Amygdala (tissue), 56 donors: ENCODE measurements at regions not wholly inside any gene's neighbourhood (a gene's known extent, or its start where the extent isn't known, plus 50 kb on each side); places are given as distances from the start of the nearest gene placed in this dataset.
A peak's percentile ranks its signal among the peaks of the same experiment; 100 is the strongest.
"Not testable (repeated sequence)": the region's sequence is repeated elsewhere in the genome, so short reads cannot be mapped to it uniquely, and the experiment has no call there.

Experiments used
- DNase-seq, 56 donors: peaks; one replicate each; lab custom pipeline; 2025; lab: John Stamatoyannopoulos, UW

DNA sequence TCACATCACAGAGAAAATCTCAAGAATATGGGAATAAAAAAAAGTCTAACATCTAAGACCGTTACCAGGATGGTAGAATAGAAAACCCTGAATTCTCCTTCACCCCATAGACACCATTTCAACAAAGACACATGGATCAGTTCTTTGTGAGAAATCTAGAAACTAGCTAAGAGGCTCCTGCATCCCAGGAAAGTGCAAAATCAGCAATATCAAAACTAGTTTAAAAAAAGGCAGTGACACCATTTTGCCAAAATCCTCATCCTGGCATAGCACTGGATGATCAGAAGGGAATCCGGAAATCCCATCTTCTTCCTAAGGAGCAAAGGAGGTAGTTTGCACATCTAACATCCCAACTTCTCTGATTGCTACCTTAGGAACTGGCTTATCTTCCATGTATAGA is 88.9 kb upstream of the MAGEE2 start:
- DNase-seq, result no peak

DNA sequence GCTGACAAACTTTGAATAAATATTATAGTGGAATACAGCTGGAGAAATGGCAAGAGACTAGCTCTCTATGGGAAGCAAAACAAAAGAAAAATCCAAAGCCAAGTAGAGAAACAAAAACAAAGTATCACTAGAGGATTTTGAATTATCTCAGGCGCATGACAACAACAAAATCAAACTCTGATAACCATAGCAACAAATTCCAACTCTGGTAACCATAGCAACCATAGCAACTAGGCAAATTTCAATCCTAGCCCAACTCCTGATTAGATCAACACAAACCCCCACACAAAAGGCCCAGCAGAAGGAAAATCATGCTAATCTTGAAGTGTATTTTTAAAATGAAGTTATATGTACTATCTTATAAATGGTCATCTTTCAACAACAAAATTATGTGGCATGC is 98.4 kb upstream of the MAGEE2 start:
- DNase-seq, result peak in 1 of 56 donors; percentile 0

DNA sequence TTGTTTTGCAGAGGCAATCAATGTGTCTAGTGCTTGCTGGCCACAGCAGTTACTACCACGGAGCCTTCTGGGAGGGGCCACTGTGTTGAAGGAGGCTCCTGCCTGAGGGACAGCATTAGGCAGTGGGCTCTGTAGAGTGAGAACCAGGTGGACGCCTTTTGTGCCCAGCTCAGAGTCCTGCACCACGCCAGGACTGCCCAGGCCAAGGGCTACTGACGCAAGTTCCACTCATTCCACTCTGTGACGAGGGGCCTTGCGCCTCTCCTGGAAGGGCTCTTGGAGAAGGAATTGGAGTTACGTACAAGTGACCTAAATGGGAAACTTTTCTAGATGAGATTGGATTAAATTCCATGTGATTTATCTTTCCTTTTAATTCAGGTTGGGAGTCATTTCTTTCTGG is 102.8 kb upstream of the MAGEE2 start:
- DNase-seq, result no peak

- no peak for DNase-seq
These were observed 107.7 kb upstream of the MAGEE2 start for GRCh38 chrX:75892749-75893148.

GRCh38 chrX:75893281-75893680 is 108.2 kb upstream of the MAGEE2 start:
- no peak for DNase-seq

- DNase-seq, result no peak
These were observed 126.7 kb upstream of the MAGEE2 start for GRCh38 chrX:75911716-75912115.

- DNase-seq, result no peak
These were observed 172.1 kb upstream of the MAGEE2 start for GRCh38 chrX:75957107-75957610.

DNA sequence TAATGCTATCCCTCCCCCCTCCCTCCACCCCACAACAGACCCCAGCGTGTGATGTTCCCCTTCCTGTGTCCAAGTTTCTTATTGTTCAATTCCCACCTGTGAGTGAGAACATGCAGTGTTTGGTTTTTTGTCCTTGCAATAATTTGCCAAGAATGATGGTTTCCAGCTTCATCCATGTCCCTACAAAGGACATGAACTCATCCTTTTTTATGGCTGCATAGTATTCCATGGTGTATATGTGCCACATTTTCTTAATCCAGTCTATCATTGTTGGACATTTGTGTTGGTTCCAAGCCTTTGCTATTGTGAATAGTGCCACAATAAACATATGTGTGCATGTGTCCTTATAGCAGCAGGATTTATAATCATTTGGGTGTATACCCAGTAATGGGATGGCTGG is 176.3 kb upstream of the MAGEE2 start:
- not testable (repeated sequence) for DNase-seq

DNA sequence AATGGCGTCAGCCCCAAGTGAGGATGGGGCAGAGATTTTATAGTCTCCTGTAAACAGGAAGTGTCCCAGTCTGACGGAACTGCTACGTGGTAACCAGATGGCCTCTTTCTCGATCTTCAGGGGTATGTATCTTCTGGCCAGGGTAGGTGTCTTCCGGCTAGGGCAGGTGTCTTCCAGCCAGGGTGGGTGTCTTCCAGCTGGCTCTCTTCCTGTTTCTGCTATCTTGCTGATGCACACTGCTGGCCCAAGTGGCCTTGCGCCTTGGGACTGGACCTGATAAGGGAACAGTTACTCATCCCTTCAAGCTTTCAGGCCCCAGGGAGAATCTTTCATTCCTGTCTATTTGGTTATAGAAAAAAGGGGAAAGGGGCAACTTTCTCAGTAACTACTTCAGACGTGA is 178.7 kb upstream of the MAGEE2 start:
- DNase-seq, result no peak

- no peak for DNase-seq
These were observed 183.2 kb upstream of the MAGEE2 start for GRCh38 chrX:75968293-75968692.

DNA sequence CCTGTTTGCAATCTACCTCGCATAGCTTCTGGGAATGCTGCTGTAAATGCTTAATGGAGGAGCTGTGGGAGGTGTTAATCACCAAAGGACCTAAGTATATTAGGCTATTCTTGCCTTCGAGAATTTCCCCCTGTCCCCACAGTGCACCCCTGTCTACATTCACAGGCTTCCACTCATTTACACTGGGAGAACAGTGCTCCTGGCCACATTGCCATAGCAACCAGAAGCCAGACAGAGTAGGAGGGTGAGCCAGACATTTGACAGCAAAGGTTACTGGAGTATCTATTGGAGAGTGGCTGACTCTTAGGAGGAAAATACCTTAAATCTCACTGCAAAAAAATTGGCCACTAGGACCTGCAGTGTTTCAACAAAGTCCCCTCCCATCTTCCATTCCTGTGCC is 185.9 kb upstream of the PBDC1 start:
- no peak for DNase-seq

DNA sequence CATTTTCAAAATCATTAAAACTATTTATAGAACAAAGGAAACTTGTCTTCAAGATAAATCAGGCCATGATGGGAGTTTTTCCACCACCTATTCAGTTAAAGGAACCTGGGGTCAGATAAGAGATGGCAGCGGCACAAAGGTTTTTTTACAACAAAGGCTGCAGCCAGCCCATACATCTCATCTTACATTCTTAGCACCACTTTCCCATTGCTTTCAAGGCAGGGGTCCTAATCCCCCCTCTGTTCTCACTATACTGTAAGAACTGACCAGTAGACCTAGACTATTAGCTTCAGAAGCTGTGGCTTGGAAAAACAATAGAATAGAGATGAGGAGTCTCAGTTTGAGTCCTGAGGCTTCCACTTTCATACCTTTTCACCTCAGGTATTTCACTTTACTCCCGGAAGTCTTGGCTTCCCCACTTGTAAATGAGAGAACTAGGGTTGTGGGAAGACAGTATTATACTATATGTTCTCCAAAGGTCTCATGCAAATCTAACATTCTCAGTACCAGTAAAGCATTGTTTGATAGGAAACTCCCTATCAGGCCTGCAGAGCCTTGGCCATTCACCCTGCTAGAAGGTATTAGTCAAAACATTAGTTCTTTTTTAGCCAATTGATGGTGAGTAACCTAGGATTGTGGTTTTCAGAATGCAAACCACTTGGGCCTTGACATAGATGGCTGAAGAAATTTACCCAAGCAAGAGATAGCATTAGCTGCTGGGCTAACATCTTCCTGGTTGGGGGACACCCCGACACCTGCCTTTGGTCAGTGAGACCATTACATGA is 182.9 kb upstream of the PBDC1 start:
- DNase-seq, result no peak

DNA sequence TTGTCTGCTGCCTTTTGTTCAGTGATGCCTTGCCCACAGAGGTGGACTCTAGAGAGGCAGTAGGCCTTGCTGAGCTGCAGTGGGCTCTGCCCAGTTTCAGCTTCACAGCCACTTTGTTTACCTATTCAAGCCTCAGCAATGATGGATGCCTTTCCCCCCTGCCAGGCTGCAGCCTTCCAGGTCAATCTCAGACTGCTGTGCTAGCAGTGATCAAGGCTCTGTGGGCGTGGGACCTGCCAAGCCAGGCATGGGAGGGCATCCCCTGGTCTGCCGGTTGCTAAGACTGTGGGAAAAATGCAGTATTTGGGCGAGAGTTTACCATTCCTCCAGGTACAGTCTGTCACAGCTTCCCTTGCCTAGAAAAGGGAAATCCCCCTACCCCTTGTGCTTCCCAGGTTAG is 175.2 kb upstream of the PBDC1 start:
- DNase-seq, result no peak

DNA sequence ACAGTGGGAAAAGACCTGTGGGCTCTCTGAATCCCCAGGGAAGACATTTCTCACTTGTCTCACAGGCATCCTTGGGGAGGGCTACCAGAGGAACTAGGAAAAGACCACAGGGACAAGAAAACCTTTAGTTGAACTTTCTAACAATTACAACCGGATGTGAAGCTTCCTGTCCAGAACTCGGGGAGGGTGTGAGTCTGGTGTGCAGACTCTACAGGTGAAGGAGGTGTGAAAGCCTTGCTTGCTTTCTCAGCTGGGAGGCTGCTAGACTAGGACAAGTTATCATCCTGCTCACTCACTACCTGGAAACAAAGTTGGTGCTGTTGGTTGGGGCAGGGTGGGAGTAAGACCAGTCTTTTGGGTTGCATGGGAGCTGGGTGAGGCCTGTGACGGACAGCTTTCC is 158.5 kb upstream of the PBDC1 start:
- DNase-seq, result no peak

GRCh38 chrX:76026292-76026691 is 146.6 kb upstream of the PBDC1 start:
- no peak for DNase-seq

GRCh38 chrX:76026751-76027150 is 146.1 kb upstream of the PBDC1 start:
- no peak for DNase-seq

GRCh38 chrX:76029385-76029784 is 143.5 kb upstream of the PBDC1 start:
- DNase-seq, result no peak

DNA sequence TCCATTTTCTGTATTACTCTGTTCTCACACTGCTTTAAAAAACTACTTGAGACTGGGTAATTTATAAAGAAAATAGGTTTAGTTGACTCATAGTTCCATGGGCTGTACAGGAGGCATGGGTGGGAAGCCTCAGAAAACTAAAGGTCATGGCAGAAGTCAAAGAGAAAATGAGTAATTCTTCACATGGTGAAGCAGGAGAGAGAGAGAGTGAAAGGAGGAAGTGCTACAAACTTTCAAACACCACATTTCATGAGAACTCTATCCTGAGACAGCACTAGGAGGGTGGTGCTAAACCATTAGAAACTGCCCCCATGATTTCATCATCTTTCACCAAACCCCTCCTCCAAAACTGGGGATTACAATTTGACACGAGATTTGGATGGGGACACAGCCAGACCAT is 108.0 kb upstream of the PBDC1 start:
- no peak for DNase-seq

DNA sequence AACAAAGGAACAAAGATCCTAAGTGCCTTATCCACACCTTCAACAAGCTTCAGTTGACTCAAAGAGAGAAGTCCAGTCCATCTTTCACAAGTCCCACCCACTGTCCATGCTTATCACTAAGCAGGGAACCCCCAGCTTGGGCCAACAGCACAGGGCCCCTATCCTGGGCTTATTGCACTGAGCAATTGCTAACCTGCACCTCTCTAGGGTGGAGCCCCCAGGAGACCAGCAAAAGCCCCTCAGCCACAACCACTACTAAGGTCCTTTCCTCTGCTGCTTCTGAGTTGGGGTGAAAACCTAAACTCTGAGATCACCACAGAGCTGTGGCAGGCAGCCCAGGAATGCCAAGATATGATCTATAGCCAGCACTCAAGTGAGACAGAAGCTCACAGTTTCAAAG is 96.7 kb upstream of the PBDC1 start:
- DNase-seq, result no peak

- no peak for DNase-seq
These were observed 63.2 kb upstream of the PBDC1 start for GRCh38 chrX:76109654-76110053.
